ENCODE measurements at regions not wholly inside any gene's neighbourhood (a gene's known extent, or its start where the extent isn't known, plus 50 kb on each side); places are given as distances from the start of the nearest gene placed in this dataset.

GRCh38 chr2:118294063-118294462 lies 205.8 kb downstream of the INSIG2 start:
- TF ChIP-seq CTCF (IDR thresholded peaks at IDR 0.05) (no peak), POLR2A (IDR thresholded peaks at IDR 0.05) (no peak)

All from ovary (tissue), 3 donors.